AG09309 (cell line): ENCODE measurements at regions not wholly inside any gene's neighbourhood (a gene's known extent, or its start where the extent isn't known, plus 50 kb on each side); places are given as distances from the start of the nearest gene placed in this dataset.

Experiments
- DNase-seq: peaks from one replicate; pipeline ENCODE4 v3.0.0-alpha.2; 2010; ENCODE audit warnings: low read depth
- H3K4me3 ChIP-seq: 2 replicates; pipeline ENCODE4 v1.5.1; 2011; ENCODE audit warnings: mild to moderate bottlenecking, low read depth, low read length, moderate library complexity; ENCODE audit not compliant: control insufficient read depth
- TF ChIP-seq, protein P1 (sequence below): IDR thresholded peaks from 2 replicates; pipeline ENCODE4 v1.5.1; 2011; ENCODE audit warnings: mild to moderate bottlenecking, low read depth, low read length, inconsistent platforms; ENCODE audit not compliant: insufficient read depth, control insufficient read depth; ENCODE audit errors: missing control alignments

DNA sequence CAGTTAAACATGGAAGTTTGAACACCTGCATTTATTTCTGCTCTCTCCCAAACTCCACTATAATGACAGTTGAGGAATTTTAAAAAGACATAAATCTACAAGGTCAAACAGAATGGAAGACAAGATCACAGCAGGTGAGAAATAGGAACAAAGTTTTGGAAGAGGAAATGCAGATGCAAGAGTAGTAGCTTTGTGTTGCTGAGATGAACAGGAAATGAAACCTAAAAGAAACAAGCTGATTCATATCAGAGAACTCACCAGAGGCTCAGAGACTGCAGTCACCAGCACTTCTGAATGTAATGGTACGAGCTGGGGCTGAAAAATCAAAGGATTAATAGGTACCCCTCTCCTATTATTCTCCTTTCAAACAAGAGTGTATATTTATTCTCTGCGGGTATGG, 459.9 kb downstream of the RAP2B start:
- no peak for DNase-seq
- TF ChIP-seq, protein P1, sequence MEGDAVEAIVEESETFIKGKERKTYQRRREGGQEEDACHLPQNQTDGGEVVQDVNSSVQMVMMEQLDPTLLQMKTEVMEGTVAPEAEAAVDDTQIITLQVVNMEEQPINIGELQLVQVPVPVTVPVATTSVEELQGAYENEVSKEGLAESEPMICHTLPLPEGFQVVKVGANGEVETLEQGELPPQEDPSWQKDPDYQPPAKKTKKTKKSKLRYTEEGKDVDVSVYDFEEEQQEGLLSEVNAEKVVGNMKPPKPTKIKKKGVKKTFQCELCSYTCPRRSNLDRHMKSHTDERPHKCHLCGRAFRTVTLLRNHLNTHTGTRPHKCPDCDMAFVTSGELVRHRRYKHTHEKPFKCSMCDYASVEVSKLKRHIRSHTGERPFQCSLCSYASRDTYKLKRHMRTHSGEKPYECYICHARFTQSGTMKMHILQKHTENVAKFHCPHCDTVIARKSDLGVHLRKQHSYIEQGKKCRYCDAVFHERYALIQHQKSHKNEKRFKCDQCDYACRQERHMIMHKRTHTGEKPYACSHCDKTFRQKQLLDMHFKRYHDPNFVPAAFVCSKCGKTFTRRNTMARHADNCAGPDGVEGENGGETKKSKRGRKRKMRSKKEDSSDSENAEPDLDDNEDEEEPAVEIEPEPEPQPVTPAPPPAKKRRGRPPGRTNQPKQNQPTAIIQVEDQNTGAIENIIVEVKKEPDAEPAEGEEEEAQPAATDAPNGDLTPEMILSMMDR, result no peak

DNA sequence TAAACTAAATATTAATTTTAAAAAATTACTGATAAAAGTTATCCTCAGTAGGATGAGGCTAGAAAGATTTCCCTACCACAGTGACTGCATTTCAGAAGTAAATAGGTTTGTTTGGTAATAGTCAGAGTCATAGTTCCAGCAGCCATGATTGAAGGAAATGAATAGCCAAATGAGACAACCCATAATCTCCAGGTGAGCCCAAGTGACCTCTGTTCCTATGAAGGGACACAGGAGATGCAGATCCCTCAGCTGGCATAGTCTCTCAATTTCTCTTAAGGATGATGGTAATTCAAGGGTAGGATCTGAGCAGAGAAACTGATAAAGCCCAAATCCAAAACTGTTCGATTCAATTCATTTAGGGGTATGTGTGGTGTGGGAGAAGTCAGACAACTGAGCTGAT, 461.8 kb downstream of the RAP2B start:
- DNase-seq, result no peak
- TF ChIP-seq, protein P1, result no peak
- H3K4me3 ChIP-seq, result no peak overlapping the region

More for the DNA sequence above, 459.9 kb downstream of the RAP2B start:
- no peak overlapping the region for H3K4me3 ChIP-seq

DNA sequence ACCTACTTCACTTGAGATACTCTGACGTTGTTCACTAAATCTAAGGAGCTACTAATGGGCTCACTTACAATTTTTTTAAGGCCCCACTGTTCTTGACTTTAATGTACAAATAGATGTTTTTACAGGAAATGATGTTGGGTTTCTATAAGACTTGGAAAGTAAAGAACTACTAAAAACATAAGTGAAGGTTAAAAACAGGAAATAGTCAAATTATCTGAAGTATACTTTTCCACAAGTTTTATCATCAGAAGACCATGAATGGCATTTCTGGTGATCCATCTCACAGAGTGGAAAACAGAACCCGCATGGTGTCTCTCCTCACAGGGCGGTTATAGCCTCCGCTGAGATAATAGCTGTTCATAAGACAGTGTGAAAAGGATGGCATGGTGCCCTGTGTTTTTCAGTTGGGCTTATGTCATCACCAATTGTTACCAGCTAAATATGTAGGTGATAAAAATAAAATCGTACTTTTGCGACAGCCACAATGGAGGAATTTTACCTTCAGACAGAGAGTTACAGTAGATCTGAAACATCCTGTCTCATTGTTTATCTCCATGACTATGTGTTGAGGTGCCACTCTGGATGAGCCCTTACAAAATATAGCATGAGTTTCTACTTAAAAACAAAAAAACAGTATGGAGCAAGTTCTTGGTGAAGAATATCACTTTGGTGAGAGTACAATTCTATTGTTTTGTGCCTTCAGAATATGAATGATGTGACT, 462.4 kb downstream of the RAP2B start:
- TF ChIP-seq, protein P1, result no peak
- DNase-seq, result no peak
- H3K4me3 ChIP-seq, result no peak overlapping the region

DNA sequence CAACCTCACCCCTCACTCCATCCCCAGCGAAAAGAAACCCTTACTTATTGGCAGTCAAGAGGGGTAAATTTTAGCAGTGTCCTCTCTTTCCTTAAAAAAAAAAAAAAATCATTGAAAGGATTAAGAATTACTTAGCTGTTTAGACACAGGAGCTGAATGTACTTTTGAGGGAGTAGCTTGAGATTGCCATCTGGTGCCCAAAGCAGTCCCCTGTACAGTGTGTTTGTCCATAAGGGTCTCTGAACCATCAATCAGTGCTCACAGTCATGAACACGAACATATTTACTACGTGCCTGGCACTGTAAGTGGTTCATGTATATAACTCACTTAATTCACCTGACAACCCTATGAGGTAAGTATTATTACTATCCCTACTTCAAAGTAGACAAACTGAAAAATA, 463.5 kb downstream of the RAP2B start:
- TF ChIP-seq, protein P1, result peak; percentile 26
- no peak overlapping the region for H3K4me3 ChIP-seq
- no peak for DNase-seq

DNA sequence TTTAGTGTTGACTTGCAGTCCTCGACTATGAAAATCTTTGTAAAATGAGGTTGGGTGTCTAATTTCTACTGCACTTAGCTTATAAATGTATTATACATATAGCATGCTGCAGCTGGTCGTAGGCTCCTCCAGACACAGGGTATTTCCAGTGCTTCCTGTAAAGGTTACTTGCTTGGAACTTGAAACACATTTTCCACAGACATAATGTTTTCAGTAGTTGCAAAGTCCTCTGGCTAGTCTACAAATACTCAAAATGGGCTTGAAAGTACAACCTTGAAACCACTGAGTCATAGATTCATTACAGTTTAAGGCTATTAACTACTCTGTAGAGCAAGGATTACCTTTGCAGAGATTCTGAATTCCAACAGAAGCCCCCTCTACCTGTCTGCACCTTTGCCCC, 464.1 kb downstream of the RAP2B start:
- no peak for DNase-seq
- no peak overlapping the region for H3K4me3 ChIP-seq
- TF ChIP-seq, protein P1, result no peak

DNA sequence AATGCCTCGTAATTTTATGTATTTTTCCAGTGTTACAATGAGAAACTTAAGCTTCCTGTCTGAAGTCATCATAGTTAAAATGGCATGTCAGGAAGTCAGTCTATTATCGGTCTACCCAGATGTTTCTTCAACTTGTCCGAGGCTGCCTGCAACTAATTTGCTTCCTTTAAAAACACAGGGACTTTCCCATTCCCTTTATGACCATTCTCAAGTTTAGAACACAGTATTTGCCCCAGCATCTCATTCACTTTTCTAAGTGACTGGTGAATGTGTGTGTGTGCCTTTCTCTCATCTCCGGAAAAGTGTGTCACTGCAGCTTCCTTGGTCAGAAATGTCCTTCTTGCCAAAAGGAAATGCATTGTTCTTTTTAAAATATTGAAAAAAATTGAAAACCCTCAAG, 466.6 kb downstream of the RAP2B start:
- no peak overlapping the region for H3K4me3 ChIP-seq
- TF ChIP-seq, protein P1, result no peak
- no peak for DNase-seq
